ENCODE measurements at regions not wholly inside any gene's neighbourhood (a gene's known extent, or its start where the extent isn't known, plus 50 kb on each side); places are given as distances from the start of the nearest gene placed in this dataset.

DNA sequence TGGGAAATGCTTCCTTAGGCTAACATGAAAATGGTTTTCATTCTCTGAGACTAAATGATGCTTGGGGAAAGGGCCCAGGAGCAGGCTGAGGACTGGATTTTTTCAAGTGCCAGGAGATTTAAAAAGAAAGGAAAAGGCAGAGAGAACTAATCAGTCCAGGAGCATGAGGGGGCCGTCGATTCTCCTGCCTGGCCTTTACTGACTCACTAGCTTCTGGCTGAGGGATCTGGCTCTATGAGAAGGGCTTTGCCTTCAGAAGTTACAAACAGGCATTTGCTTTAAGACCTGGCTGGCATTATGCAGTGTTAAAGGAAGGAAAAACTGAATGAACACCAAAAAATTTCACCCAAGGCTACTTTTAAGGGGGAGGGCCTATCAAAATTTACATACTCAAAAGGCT is 359.2 kb downstream of the PBX1 start:
- H3K4me3 ChIP-seq (ENCODE audit: insufficient read depth, low read depth, low read length), result no peak overlapping the region
- no peak for DNase-seq

DNA sequence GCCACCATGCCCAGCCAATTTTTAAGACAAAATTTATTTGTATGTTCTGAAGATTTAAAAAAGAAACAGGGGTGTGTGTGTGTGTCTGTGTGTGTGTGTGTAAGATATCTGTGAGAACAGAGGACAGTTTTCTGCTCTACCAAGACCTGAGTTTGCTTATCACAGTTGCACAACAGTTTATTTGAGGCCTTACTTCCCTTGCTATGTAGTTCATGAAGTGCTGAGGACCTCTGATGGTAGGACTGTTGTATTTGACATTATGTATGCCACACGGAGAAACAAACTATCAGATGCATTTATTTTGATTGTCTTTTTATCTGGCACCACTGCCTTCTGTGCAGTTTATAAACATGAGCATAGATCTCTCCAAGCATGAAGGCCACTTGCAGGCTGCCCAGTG is 355.2 kb downstream of the PBX1 start:
- H3K4me3 ChIP-seq (ENCODE audit: insufficient read depth, low read depth, low read length), result no peak overlapping the region
- no peaks in the 10 kb centered on the region; the same call in 1 of the 2 replicates for H3K27me3 ChIP-seq (ENCODE audit: control insufficient read depth, insufficient read depth, low read length)
- DNase-seq, result no peak
- H3K36me3 ChIP-seq (replicated peaks; ENCODE audit: control insufficient read depth, insufficient read depth, low read length), result no peaks in the 10 kb centered on the region

More for the DNA sequence above, 359.2 kb downstream of the PBX1 start:
- H3K27me3 ChIP-seq (ENCODE audit: control insufficient read depth, insufficient read depth, low read length), result no peaks in the 10 kb centered on the region; the same call in 1 of the 2 replicates
- no peaks in the 10 kb centered on the region for H3K36me3 ChIP-seq (replicated peaks; ENCODE audit: control insufficient read depth, insufficient read depth, low read length)

DNA sequence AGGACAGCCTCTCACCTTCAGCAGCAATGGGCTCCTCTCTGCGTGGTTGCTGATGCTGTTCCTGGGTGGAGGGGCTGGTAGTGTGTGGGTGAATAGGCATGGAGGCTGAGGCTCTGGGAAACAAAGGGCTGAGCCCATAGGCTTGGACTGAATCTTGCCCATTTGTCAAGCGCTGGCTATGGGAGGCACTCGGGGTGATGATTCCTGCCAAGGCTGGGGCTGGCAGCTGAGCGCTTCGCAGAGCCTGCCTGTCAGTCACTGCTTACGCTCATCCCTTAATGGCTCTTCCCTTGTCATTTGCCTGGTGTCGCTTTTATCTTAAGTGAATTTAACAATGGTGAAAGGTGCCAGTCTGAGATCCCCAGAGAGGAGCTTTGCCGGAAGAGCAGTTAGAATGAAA is 353.3 kb downstream of the PBX1 start:
- H3K27me3 ChIP-seq (ENCODE audit: control insufficient read depth, insufficient read depth, low read length), result no peaks in the 10 kb centered on the region; the same call in 1 of the 2 replicates
- DNase-seq, result no peak
- no peak overlapping the region for H3K4me3 ChIP-seq (ENCODE audit: insufficient read depth, low read depth, low read length)
- no peaks in the 10 kb centered on the region for H3K36me3 ChIP-seq (replicated peaks; ENCODE audit: control insufficient read depth, insufficient read depth, low read length)

DNA sequence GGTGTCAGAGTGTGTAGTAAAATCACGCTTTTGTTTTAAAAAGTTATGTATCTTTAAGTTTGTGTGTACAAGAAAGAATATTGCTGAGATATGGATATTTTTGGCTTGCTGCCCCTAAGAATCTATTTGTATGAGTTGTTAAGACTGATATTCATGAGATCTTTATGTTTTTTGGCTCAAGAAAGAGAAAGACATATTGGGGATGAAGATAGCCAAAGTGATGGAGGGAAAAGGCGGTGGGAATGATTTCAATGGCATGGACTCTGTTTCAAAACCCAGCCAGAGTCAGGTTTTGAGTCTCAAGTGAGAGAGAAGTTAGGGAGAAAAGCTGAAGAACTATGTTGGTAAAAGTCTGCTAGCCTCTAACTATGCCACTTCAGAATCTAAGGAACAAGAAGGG is 351.7 kb downstream of the PBX1 start:
- DNase-seq, result no peak

DNA sequence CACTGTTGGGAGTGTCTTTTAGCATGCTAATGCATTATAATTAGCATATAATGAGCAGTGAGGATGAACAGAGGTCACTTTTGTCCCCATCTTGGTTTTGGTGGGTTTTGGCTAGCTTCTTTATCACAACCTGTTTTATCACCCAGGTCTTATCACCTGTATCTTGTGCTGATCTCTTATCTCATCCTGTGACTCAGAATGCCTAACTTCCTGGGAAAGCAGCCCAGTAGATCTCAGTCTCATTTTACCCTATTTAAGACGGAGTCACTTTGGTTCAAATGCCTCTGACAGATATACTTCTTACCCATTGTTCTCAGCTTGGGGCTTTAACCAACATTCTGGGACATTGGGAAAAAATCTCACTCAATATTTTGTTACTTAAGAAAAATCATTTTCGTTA is 348.7 kb downstream of the PBX1 start:
- Histone ChIP-seq H3K36me3 (replicated peaks; ENCODE audit: control insufficient read depth, insufficient read depth, low read length) (no peaks in the 10 kb centered on the region), H3K27me3 (ENCODE audit: control insufficient read depth, insufficient read depth, low read length) (no peaks in the 10 kb centered on the region; the same call in 1 of the 2 replicates), H3K4me3 (ENCODE audit: insufficient read depth, low read depth, low read length) (no peak overlapping the region)
- DNase-seq, result no peak

More for the DNA sequence above, 351.7 kb downstream of the PBX1 start:
- no peak overlapping the region for H3K4me3 ChIP-seq (ENCODE audit: insufficient read depth, low read depth, low read length)
- H3K27me3 ChIP-seq (ENCODE audit: control insufficient read depth, insufficient read depth, low read length), result no peaks in the 10 kb centered on the region; the same call in 1 of the 2 replicates
- no peaks in the 10 kb centered on the region for H3K36me3 ChIP-seq (replicated peaks; ENCODE audit: control insufficient read depth, insufficient read depth, low read length)

DNA sequence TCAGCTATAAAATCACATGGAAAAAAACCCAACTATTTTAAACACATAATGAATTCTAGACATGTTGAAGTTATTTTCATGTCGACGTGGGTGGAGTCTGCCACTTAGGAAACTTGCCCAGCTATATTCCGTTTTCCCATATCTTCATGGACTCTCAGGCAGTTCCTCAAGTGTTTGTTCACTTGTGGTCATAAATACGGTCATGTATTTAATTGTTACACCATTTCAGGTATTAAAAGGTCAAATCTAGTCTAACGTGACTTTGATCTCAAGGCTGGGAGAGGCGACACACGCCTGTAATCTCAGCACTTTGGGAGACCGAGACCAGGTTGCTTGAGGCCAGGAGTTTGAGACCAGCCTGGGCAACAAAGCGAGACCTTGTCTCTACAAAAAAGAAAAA is 346.9 kb downstream of the PBX1 start:
- H3K4me3 ChIP-seq (ENCODE audit: insufficient read depth, low read depth, low read length), result no peak overlapping the region
- no peaks in the 10 kb centered on the region for H3K27me3 ChIP-seq (ENCODE audit: control insufficient read depth, insufficient read depth, low read length)
- H3K36me3 ChIP-seq (replicated peaks; ENCODE audit: control insufficient read depth, insufficient read depth, low read length), result no peaks in the 10 kb centered on the region
- DNase-seq, result no peak

DNA sequence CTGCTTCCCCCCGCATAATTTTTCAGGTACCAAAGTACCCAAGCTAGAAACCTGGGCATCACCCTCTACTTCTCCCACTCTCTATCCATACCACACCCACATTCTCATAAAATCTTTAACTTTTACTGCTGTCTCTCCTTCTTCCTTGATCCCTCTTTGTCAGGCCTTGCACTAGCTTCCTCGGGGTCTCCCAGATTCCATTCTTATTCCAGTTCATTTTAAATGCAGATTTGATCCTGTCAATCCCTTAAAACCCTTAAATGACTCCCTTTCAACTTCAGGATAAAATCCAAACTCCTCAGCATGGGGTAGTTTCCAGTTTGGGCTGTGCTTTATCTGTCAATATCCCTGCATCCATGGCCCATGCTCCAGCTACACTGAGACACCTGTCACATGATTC is 343.5 kb downstream of the PBX1 start:
- no peaks in the 10 kb centered on the region for H3K27me3 ChIP-seq (ENCODE audit: control insufficient read depth, insufficient read depth, low read length)
- no peak overlapping the region for H3K4me3 ChIP-seq (ENCODE audit: insufficient read depth, low read depth, low read length)
- DNase-seq, result peak; percentile 33
- no peaks in the 10 kb centered on the region for H3K36me3 ChIP-seq (replicated peaks; ENCODE audit: control insufficient read depth, insufficient read depth, low read length)
